ENCODE measurements at regions not wholly inside any gene's neighbourhood (a gene's known extent, or its start where the extent isn't known, plus 50 kb on each side); places are given as distances from the start of the nearest gene placed in this dataset.

DNA sequence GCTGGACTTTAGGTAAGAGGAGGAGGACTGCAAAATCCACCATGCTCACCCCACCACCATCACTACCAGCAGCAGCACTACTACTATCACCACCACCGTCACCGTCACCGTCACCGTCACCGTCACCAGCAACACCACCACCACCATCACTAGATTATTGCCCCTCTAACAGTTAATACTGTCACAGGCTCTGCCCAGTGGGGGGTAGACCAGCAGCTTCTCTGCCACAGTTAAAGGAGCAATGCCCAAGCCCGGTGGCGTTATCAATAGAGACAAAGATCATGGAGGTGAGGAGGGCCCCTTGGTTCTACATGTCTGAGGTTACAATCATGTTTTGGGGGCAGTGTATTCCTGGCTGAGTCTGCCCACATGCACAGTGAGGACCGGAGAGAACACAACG is 184.4 kb upstream of the DYNLRB2 start:
- DNase-seq (ENCODE audit: low read depth) = no peak

- no peak for DNase-seq (ENCODE audit: low read depth)
These were observed 185.5 kb upstream of the DYNLRB2 start for GRCh38 chr16:80355335-80355734.

GRCh38 chr16:80350061-80350460 is 190.7 kb upstream of the DYNLRB2 start:
- DNase-seq (ENCODE audit: low read depth) = no peak

DNA sequence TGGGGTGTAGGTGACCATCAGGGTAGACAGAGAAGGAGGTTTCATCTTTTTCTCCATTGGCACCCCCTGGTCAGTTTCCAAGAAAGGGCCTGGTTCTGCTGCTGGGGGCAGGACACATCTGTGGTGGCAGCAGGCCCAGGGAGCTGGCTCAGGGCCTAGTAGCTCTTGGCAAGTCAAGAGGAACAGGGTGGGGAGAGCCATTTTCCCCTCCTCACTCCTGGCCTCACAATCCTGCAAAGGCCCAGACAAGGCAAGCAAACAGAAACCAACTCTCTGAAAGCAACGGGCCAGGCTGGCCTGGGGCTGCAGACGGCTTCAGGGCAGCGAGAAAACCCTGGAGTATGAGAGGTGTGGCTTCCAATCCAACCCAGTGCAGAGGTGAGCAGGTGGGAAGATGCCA is 192.9 kb upstream of the DYNLRB2 start:
- DNase-seq (ENCODE audit: low read depth) = no peak

DNA sequence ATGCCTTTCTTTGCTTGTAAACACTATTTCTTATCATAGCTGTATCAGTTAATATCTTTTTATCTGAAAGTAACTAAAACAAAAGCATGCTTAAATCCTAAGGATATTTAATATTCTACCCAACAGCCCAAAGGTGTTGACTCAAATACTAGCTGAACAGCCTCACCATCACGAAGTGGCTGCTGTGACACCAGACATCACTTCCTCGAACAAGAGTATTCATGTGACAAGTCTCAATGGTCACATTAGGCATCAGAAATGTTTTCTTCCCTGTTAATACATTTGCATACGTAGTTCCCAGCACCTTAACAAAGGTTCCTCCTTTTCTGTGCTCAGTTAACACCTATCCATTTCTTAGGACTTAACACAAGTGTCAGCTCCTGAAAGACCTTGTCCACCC is 193.8 kb upstream of the DYNLRB2 start:
- DNase-seq (ENCODE audit: low read depth) = no peak

DNA sequence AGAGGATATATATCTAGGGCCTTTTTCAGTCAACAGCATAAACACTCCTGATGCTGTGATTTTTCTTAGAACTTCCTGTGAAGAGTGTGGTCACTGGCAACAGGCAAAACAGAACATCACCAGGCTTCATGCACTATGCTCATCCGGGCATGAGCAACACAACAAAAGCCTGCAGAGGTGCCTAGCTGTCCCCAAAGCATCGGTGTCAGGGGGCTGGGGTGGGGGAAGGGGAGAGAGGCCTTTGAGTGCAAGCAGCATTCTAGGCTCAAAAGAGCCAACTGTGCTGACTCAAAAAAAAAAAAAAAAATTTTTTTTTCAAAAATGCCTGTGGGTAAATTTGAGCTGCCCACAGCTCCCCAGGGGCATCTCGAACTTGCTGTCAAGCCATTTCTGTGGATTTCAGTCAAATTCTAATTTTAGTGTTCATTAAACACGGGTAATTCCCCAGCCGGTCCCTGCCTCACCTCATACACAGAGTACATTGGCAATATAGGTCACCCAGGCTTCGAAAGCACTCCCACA is 194.6 kb upstream of the DYNLRB2 start:
- DNase-seq (ENCODE audit: low read depth) = no peak

- DNase-seq (ENCODE audit: low read depth) = no peak
These were observed 195.1 kb upstream of the DYNLRB2 start for GRCh38 chr16:80345701-80346100.

DNA sequence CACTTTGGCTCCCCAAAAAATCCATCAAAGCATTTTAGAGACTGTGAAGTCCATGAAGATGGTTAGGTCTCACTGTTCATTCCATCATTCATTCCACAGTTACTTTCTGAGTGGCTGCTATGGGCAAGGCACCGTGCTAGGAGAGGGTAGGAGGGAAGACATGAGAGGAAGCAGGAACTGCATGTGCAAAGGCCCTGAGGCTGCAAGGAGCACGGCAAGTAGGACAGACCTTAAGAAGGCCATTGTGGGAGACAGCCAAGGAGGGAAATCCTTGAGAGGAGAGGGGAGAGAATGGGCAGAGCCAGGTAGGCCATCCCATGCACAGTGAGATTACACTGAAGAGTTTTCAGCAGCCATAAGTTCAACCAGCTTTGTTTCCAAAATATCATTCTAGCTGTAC is 196.2 kb upstream of the DYNLRB2 start:
- DNase-seq (ENCODE audit: low read depth) = no peak

- DNase-seq (ENCODE audit: low read depth) = no peak
These were observed 199.5 kb upstream of the DYNLRB2 start for GRCh38 chr16:80341263-80341662.

GRCh38 chr16:80337786-80338185 is 203.0 kb upstream of the DYNLRB2 start:
- DNase-seq (ENCODE audit: low read depth) = no peak

GRCh38 chr16:80330803-80331202 is 210.0 kb upstream of the DYNLRB2 start:
- no peak for DNase-seq (ENCODE audit: low read depth)

- DNase-seq (ENCODE audit: low read depth) = no peak
These were observed 210.6 kb upstream of the DYNLRB2 start for GRCh38 chr16:80330150-80330549.

GRCh38 chr16:80327740-80328139 is 213.1 kb upstream of the DYNLRB2 start:
- DNase-seq (ENCODE audit: low read depth) = no peak

DNA sequence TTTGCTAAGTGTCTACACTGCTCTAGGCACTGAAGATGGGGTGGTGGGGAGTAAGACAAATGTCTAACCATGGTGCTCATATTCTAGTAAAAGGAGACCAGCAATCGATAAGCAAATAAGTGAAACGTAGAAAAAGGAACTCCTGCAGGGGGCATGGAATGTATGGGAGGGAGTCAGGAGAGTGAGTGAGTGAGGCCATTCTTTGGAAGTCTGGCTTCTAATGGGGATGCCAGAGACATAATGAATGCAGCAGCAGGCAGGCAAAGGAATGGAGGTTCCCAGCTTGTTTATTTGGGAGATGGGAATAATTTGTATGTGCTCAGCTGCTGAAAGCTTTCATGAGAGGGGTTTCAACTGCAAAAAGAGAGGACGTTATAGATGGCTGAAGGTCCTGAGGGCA is 216.4 kb upstream of the DYNLRB2 start:
- no peak for DNase-seq (ENCODE audit: low read depth)

GRCh38 chr16:80323808-80324195 is 217.0 kb upstream of the DYNLRB2 start:
- no peak for DNase-seq (ENCODE audit: low read depth)

GRCh38 chr16:80323187-80323807 is 217.5 kb upstream of the DYNLRB2 start:
- no peak for DNase-seq (ENCODE audit: low read depth)

- DNase-seq (ENCODE audit: low read depth) = no peak
These were observed 221.6 kb upstream of the DYNLRB2 start for GRCh38 chr16:80319181-80319580.

DNA sequence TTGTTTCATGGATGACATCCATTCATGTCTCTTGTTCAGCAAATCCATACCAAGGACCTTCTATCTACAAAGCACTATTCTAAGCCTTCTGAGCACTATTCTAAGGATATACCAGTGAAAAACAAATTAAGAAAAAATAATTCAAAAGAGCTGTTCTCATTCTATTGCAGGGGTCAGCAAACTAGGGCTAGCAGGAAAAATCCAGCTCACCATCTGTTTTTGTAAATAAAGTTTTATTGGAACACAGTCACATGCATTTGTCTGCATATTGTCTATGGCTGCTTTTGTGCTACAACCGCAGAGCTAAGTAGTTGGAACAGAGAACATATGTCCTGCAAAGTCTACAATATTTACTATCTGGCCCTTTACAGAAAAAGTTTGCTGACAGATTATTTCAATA is 222.7 kb upstream of the DYNLRB2 start:
- no peak for DNase-seq (ENCODE audit: low read depth)

- no peak for DNase-seq (ENCODE audit: low read depth)
These were observed 223.2 kb upstream of the DYNLRB2 start for GRCh38 chr16:80317599-80318037.

- DNase-seq (ENCODE audit: low read depth) = no peak
These were observed 223.7 kb upstream of the DYNLRB2 start for GRCh38 chr16:80317116-80317515.

- DNase-seq (ENCODE audit: low read depth) = no peak
These were observed 226.8 kb upstream of the DYNLRB2 start for GRCh38 chr16:80314042-80314441.

- no peak for DNase-seq (ENCODE audit: low read depth)
These were observed 231.6 kb upstream of the DYNLRB2 start for GRCh38 chr16:80309178-80309577.

DNA sequence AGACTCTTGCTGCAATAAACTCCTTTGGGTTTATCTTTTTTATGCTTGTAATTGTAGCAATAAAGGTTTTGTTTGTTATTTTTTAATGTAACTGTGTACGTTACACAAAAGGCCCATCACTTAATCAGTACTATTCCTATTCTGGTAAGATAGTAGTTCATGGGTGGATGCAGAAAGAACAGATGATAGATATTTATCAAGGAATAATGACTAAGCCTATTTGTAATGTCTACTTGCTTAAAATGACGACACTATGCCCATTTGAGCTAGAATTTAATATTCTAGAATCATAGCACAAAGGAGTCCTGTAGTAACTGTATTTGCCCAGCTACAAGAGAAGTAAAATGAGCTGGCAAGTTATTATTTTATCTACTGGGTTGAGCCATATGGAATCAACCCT is 235.4 kb upstream of the DYNLRB2 start:
- no peak for DNase-seq (ENCODE audit: low read depth)

GRCh38 chr16:80303691-80304090 is 237.1 kb upstream of the DYNLRB2 start:
- no peak for DNase-seq (ENCODE audit: low read depth)
